HG03378 (cell line): ENCODE measurements at regions not wholly inside any gene's neighbourhood (a gene's known extent, or its start where the extent isn't known, plus 50 kb on each side); places are given as distances from the start of the nearest gene placed in this dataset.

ENCODE experiments used
- ATAC-seq: cut with Tn5 transposase; IDR thresholded peaks from one replicate; pipeline ENCODE4 v1.9.1; 2021; ENCODE audit warnings: mild to moderate bottlenecking, moderate library complexity; ENCODE audit not compliant: unreplicated experiment

DNA sequence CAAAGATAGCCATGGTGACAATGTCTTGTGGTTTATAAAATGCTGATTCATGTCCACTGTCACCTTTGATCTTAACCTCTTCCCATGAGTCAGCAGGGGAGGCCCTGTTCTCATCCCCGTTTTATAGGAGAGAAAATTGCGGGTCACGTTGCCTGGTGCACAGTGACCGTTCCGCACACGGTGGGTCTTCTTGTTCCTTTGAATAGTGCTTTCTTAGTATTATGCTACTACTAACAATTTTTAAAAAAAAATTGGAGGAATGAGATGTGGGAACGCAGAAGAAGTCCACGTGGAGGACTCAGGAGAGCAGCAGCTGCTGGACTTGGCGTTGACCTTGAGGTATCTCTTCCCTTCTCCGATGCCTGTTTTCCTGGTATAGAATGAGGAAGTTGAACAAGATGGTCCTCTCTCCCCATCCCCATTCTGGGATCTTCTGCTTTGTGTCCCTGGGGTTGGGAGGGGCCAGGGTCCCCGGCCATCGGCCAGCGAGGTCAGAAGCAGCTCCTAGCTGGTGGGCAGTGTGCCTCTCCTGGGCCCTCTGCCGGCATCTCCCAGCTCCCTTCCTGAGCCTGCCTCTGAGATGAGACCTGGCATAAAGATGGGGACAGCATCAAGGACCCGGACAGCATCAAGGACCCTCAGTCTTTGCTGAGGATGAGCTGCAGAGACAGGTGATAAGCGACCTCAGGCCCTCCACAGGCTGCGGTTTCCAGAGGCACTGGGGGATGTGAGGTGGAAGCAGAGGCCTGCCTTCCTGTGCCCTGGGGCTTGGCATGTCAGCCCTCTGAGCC is 143.9 kb downstream of the C9orf50 start:
- no peak for ATAC-seq

DNA sequence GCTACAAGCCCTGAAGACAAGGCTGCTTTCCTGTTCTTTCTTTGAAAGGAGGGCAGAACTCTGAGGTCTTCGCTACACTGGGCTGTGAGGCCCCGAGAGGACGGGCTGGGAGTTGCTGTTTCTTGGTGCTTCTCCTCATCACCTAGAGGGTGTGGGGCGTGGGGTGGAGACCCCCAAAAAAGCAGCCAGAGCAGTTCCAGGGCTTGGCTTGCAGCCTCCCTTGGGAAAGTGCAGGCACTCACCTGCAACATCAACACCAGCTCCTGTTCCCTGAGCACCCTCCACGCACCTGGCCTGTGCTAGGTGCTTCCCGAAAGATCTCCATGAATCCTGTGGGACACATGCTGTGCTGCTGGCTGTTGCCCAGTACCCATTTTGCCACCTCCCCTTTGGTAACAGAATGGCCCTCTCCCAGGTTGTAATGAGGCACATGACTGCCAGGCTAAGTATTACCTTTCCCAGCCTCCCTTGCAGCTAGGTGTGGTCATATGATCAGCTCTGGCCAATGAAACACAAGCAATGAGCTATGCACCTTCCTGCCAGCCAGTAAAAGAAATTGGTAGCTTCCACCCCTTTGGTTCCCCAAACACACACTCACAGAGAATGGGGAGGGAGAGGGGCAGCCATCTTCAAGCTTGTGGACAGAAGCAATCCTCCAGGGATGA is 146.0 kb downstream of the C9orf50 start:
- ATAC-seq, result no peak

DNA sequence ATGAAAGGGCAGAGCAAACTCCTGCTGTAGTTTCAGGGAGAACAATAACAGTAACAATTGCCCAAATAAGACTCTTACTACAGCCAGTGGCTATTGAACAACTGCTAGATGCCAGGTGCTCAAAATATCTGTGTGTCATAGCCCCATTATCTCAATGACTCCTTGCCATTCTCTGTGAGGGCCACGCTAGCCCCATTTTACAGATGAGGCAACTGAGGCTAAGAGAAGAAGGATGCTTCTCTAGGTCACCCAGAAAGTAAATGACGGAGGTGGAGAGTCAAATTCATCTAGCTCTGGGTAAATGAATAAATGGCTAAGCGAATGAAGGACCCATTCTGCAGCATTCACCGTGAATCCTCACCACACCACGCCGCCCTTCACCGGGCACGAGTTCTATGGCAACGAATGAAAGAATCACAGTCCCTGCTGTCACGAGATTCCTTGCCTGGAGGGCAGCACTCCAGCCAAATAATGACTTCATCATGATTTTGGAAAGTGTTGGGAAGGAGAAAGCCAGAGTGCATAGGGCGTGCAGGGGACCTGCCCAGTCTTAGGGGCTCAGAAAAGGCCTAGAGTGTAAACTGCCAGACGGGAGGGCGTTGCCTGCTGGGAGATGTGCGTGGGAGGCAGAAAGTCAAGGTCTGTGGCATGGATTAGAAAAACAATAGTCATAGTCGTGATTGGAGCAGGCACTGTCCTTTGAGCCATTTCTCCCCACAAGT is 147.2 kb downstream of the C9orf50 start:
- ATAC-seq, result no peak

DNA sequence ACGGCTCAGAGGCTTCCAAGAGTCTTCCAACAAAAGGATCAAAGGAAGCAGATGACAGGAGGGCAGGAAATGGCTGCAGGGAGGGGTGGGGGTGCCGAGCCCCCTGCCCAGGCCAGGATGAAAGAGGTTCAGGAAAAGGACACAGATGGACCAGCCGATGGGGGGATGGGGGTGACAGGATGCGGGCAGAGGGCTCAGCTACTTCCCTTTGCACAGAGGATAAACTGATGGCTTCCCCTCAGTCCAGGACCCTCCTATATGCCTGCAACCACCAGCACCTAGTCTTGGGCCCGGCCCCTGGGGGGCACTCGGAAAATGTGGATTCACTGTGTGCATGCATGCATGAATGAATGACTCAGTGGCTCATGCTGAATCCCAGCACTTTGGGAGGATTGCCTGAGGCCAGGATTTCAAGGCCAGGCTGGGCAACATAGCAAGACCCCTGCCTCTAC is 148.2 kb downstream of the C9orf50 start:
- ATAC-seq, result no peak

GRCh38 chr9:129471201-129472019 is 149.5 kb downstream of the C9orf50 start:
- ATAC-seq, result no peak

GRCh38 chr9:129469988-129470316 is 150.9 kb downstream of the C9orf50 start:
- no peak for ATAC-seq

- no peak for ATAC-seq
These were observed 151.5 kb downstream of the C9orf50 start for GRCh38 chr9:129469188-129469987.

DNA sequence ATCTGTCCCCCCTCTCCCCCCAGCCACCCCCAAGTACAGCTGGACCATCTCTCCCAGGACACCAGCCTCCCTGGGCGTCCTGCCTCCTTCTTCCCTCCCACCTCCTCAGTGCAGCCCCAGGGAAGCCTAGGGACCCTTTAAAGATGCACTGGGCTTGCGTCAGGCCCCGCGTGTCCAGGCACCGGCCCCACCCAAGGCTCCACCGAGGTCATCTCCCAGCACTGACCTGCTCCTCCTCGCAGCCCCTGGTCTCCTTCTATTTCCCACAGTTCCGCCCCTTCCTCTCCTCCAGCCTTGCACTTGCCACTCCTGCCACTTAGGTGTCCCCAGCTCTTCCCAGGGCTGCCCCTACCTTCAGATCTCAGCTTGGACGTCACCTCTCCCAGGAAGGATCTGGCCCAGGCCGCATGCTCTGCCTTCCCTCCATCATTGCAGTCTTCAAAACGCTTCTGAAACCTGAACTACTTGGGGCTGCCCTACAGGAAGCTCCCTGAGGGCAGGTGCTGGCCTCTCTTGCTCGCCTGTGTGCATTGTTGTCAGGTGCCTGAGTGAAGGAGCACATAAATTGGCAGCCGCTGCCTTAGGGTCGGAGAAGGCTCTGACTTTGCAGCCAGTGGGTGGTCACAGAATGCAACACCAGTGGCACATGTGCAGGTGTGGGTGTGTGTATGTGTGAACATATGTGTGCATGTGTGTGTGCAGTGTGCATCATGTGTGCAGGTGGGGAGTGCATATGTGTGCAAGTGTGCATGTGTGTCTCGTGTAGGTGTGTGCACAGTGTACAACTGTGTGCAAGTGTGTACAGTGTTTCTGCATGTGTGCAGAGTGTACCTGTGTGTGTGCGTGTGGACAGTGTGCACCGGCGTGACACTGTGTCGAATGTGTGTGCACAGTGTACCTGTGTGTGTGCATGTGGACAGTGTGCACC is 152.9 kb downstream of the C9orf50 start:
- no peak for ATAC-seq

DNA sequence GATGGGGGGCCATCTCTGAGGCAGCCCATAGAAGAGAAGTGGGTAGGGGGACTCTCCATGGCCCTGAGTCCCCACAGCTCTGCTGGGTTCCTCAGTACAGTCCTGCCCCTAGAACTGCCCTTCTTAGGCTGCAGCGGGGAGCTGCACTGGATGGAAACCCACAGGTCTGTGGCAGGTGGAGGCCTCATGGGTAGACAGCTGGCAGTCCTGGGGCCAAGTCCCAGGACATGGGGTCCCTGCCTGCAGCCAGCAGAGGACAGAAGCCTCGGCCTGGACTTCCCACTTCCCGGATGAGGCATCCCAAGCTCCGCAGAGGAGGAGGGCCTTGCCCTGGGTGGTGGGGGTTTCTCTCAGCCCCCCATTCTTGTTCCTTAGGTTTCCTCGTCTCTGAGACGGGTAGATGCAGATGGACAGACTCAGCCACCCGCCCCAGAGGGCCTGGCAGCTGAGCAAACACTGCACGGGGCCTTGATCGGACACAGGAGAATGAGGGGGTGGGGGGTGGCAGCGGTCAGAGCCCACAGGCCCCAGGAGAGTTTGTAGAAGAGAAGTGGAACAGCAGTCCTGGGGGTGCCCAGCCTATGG is 153.8 kb downstream of the C9orf50 start:
- no peak for ATAC-seq

DNA sequence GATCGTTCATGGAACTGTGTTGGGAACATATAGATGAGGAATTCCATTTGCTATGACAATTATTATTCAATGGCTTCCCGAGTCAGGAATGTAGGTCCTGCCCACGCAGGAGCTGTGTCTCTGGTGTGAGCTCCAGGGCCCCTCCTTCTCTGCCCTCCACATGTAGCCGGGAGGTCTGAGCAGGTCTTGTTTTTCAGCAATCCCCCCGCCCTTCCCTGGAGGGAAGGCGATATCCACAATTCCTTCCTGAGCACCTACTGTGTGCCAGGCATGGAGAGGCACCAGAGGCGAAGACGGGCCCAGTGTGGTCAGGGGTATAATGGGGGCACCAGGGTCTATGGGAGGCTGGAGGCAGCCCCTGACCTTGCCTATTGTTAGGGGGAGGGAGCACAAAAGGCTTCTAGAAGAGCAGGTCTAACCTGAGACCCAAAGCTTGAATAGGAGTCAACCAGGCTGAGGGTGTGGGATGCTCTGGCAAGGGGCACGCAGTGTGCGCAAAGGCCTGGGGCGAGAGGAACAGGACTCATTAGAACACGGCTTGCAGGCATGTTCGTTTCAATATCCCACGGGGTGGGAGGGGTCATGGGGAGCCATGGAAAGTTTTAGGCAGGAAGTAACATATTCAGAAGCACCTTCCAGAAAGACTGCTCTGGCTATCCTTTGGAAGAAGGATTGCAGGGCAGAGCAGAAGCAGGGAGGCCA is 154.9 kb downstream of the C9orf50 start:
- ATAC-seq, result no peak

DNA sequence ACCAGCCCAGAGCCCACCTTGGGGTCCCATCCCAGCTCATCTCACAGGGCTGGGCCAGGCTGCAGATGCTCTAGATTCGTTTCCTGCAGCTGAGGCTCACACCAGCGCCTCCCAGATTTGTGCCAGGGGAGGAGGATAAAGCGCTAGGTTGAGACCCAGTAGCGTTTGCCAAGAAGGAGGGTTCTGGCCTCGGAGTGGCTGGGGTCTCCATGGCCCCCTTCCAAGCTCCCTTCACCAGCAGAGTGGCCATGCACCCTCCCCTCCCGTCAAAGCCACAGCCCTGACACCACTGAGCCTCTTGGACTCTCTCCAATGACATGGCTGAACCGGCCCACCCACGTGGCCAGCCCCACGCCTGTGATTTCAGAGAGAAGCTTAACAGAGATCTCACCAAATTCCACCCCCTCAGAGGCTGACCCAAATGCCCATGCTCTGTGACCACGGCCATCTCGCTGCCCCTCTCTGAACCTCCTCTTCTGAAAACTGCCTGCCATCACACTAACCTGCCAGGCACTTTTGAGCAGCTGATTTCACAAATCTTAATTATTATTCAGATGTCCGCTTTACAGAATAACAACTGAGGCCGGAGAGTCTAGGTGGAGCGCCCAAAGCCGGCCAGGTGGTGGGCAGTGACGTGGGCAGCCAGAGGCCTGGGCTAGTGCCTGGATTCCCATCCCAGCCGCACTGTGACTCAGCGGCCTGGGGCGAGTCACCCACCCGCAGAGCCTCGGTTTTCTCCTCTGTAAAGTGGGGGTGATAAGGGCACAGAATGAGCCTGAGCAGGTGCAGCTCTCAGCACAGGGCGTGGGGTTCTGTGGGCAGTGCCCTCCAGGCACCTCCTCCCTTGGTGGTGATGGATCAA is 155.7 kb downstream of the C9orf50 start:
- ATAC-seq, result no peak

DNA sequence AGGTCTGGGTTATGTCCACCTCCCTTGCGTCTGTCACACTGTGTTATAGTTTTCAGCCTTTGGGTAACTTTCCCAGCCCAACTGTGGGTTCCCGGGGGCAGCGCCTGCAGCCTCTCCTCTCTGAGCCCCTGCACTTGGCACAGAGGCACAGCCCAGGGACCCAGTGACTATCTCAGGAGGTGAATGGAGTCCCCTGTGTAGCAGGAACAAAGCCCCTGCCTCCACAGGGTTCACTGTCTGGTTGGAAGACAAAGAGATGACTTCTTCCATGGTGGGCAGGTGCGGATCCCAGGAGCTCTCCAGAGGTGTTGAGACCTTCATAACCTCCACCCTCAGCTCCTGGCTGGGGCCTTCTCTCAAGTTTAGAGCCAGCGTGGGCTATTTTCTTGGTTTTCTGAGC is 156.9 kb downstream of the C9orf50 start:
- no peak for ATAC-seq

DNA sequence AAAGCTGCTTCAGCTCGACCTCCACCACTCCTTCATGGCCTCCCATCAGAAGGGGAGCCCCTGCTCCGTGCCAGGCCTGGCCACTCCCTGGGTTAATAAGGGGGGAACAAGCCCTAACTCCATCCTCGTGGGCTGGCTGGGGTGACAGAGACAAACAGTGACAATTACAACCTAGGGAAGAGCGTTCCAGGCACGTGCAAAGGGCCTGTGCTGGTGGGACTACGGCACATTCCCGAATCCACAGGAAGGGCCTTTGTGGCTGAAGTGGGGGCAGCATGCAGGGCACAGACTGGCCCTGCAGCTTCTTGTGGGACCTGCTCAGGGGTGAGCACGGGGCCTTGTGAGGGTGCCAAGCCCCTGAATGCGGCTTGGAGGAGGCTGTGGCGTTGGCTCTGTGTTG is 157.4 kb downstream of the C9orf50 start:
- no peak for ATAC-seq

DNA sequence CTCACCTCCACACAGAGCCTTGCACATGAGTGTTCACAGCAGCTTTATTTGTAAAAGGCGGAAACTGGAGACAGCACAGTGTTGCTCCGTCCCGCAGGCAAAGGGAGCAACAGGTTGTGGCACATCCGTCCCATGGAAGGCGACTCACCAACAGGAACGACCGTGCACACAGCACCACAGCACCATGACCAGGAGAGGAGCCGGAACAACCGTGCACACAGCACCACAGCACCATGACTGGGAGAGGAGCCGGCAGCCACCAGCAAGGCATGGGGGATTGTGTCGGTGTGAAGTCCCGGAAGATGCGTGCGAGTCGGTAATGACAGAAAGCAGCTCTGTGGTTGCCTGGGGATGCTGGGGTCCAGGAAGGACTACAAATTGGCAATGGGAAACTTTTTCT is 158.5 kb downstream of the C9orf50 start:
- ATAC-seq, result no peak

- ATAC-seq, result peak; percentile 65
These were observed 160.3 kb downstream of the C9orf50 start for GRCh38 chr9:129460323-129461261.
